Stimulated activated CD8-positive, alpha-beta memory T cell treated with anti-CD3 and anti-CD28 coated beads, Interleukin-15, amount 100 ng/mL, for 1 hour (primary cell): ENCODE measurements at regions not wholly inside any gene's neighbourhood (a gene's known extent, or its start where the extent isn't known, plus 50 kb on each side); places are given as distances from the start of the nearest gene placed in this dataset.

ENCODE experiments used
- DNase-seq: peaks from one replicate; pipeline ENCODE4 v3.0.0-alpha.2; 2020; ENCODE audit warnings: low read depth

DNA sequence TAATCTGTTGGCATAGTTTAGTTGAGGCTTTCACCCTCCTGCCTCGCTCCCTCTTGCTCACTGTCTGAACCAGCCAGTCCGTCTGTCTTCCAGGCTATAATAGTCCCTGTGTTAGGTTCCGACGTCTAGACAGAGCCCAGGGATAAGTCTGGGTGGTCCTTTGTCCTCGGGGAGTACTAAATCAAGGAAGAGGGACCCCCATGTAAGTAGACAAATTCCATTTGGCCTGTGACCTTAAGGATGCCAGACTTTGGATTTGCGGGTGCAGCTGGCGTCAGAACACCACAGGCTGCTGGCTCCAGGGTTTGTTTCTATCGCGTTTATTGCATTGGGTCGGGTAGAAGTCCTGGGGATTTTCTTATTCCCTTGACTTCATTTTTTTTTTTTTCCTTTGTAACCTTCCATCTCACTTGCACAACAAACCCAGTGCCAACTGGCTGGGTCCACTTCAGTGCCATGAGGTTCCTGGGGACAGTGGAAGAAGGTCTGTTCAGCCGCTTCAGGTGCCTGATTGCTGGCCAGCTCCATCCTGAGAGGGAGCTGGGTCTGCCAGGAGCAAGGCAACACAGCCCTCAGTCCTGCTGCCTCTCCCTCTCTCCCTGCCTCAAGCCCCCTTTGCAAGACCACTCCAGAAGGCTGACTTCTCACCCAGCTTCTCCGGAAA is 95.4 kb upstream of the KLHL25 start:
- no peak for DNase-seq

DNA sequence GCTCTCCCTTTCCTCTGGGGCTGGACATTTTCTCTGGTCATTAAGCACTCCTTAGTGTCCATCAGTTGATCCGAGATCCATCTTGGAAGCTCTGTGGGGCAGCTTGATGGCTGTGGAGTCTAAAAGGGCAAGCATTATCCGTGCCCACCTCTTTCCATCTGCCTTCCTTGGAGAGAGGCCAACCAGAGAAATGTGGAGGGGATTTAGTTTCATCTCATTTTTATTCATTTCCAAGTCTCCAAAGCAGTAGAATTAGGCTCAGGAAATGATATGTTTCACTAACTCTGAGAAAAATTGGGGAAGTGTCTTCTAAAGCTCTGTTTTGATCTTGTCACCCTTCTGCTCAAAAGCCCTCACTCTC is 95.9 kb upstream of the KLHL25 start:
- DNase-seq = no peak

DNA sequence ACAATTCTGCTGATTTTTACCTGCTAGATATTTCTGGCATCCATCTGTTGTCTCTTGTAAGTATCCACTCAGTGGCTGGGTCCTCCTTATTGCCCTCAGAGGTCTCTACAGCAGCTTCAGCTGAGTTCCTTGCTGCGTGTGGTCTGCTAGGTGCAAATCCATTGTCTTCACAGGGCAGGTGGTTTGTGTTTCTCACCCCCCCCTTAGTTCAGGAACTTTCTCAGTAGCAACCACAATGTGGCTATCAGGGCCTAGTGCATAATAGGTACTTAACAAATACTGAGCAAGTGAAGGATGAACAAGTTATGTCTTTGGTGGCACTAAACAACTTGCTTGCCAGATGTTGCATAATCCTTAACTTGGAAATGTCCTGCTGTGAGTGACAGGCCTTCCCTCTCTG is 96.7 kb upstream of the KLHL25 start:
- no peak for DNase-seq

DNA sequence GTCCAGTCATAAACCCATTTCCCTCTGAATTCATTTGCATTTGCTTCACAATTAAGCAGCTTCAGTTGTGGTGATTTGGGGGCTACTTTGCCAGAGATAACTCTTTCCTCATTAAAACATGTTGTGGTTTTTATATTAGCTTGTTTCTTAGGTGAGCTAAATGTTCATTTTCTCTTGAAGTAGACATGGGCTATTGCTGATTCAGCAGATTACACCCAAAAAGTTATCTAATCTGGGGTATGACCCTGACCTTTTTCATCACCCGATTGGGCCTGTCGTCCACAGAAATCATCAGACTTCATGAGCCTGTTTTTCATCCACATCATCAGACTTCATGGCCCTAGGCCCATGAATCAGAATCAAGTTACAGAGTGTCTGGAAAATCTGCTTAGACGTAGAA is 97.5 kb upstream of the KLHL25 start:
- DNase-seq = no peak

DNA sequence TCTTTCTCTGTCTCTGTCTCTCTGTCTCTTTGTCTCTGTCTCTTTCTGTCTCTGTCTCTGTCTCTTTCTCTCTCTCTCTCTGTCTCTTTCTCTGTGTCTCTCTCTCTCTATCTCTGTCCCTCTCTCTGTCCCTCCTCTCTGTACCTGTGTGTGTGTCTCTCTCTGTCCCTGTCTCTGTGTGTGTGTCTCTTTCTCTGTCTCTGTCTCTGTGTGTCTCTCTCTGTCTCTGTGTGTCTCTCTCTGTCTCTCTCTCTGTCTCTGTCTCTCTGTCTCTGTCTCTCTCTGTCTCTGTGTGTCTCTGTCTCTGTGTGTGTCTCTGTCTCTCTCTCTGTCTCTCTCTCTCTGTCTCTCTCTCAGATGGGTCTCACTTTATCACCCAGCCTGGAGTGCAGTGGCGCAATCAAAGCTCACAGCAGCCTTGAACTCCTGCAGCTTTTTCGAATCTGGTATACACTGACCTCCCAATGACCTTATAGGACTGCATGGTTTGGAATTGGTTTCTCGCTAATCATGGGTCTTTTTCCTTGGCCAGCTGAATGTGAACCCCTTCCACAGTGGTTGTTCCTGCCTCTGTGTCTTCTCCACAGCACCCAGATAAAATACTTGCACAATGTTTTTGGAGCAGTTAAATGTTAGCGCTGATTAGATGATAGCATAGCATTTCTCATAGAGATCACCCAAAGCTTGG is 102.6 kb upstream of the KLHL25 start:
- DNase-seq = no peak

DNA sequence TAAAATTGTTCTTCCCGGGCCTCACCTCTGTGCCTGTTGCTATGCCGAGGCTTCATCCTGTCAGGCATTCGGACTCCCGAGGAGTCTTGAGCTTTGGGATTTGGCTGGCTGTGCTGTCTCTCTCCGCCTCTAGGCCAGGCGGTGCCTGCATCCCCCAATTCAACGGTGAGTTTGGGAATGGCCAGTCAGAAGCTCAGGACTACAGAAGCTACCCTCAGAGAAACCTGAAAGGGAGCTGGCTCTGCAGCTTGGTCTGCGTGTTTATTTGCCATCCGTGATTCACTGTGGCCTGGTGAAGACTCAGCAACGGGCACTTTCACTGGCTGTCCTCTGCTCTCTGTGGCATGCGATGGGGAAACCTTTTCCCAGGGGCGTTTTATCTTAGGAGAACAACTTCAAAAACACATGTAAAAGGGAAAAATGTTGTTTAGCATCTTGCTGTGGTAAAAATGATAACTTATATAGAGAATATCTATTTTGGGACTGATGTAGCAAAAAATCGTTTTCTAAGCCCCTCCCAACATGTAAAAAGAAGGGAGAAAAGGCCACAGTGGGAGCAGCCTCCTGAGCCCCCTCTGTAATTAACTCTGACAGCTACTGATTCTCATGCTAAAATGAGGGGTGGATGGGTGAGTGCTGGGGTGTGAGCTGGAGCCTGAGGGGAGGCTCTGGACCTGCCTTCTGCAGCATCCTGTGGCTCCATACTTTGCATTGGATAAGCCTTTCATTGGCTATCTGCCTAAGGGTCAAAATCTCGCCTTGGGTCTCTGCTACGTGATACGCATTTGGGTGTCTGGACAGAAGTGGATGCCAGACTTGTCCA is 103.4 kb upstream of the KLHL25 start:
- DNase-seq = no peak

DNA sequence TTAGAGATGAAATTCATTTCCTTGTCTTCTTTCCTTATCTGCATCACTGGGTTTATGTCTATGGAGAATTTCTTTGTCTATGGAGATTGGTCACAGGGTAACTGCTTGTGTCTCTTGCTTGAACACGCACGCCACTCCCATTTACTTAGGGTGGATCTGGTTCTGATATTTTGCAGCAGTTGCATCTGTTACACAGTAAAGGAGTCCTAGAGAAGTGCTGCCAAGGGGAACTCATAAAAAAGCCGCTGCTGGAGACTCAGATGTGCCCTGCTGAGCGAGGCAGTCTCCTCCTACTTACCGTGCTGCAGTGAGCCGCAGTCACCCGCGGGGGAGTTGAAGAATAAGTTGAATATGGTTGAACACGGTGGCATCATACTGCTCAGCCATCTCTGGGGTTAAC is 105.2 kb upstream of the KLHL25 start:
- no peak for DNase-seq

DNA sequence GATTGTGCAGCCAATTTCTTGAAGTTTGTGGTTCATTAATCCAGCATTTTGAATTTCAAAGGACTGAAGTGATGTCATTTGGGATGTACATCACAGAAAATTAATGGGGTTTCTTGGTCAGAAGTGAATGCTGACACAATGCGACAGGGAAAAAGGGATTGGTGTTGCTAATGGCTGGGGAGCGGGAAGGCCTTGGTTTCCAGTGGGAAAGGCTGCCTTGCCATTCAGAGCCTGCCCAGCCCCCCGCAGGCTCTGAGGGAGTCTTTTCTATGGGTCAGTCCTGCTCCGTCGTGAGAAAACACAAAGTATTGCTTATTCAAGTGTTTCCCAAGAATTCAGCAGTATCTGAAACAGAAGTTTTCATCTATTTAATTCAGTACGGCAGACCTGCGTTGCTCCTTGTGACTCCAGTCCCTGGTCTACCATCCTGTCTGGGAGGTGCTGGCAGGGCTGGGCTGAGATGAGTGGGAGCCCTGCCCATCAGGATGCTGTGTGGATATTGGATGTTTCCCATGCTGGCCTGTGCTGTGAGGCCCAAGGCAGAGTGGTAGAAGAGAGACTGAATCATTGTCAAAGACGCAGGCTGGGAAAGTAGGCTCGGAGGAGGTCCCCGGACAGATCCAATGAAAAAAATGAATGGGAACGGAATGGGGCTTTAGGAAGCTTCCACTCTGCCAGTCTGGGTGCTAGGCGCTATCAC is 111.2 kb upstream of the KLHL25 start:
- no peak for DNase-seq

DNA sequence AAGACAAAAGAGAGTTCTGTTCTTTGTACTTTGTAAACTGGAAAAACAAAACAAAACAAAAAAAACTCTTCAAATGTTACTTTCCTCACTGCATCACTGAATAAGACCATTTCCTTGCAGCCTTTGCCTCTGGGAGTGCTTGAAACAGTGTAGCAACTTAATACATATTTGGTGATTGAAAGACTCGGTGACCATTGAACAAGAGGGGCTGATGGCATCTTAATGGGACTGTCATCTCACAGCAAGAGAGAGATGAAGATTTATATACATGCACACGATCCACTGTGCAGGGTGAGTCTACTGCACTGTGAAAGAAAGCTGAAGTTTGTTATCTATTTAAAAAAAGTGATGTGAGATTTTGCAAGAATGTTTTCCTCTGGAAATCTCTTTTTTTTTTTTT is 111.9 kb upstream of the KLHL25 start:
- DNase-seq = no peak

DNA sequence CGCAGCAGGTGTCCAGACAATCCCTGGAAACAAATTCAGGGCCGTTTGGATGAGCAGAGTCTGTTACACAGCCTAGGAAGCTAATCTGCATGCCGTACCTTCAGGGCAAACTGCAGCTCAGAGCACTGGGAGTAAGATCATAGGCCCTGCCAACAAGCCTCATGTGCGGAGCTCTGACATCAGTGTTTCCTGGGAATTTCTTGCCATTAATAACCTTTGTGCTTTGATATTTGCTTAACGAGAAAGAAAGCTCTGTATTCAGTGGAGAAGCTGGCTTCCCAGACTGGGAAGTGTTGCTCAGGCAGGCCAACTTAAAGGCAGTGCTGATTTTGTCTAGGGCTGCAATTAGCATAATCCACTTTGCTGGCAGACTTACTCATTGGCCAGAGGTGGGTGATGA is 116.1 kb upstream of the KLHL25 start:
- DNase-seq = no peak

DNA sequence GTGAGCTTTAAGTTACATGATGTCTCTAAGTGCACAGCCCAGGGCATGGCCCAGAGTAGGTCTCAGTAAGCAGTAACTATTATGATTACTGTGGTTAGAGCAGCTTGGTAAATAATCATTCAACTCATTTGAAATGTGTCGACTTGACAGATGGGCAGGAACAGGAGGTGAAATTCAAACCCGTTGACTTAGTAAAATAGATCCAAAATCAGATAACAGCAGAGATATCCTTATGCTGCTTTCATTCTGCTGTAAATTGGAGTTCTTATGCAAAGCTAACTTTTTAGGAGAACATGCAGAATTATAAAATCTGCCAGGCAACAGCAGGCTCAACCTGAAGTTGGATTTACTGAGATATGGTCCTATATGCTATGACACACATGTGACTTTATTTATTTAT is 118.7 kb upstream of the KLHL25 start:
- no peak for DNase-seq

DNA sequence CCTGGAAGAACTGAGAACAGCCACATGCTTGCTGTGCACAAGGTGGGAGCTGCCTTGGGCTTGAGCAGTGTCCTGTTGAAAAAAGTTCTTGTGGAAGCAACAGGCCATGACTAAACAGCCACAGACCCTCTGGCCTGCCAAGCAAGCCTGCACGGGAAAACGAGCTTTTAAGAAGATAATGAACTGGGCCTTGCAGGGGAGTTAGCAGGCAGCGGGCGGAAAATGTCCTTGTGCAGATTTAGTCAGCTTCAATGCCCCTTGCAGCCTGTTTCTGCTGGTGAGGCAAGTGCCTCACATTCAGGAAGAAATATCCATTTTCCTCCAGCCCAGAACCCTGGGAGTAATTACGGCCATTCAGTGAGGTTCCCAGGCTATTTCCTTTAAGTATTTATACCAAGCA is 126.2 kb upstream of the KLHL25 start:
- no peak for DNase-seq

DNA sequence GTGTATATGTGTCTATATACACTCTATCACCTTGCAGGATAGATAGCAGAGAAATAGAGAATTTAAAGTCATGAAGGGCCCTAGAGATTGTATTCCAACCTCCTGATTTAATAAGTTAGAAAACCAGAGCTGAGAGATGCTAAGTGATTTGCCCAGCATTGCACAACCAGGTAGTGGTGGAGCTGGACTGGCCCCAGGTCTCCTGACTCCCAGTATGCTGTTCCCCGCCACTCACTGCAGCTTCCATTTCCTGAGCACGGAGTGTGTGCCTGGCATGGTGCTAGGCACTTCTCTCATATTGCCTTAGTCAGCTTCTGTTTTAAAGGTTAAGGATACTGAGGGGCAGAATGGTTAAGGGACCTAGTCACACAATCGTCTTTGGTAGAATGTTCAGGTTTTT is 129.4 kb upstream of the KLHL25 start:
- no peak for DNase-seq

DNA sequence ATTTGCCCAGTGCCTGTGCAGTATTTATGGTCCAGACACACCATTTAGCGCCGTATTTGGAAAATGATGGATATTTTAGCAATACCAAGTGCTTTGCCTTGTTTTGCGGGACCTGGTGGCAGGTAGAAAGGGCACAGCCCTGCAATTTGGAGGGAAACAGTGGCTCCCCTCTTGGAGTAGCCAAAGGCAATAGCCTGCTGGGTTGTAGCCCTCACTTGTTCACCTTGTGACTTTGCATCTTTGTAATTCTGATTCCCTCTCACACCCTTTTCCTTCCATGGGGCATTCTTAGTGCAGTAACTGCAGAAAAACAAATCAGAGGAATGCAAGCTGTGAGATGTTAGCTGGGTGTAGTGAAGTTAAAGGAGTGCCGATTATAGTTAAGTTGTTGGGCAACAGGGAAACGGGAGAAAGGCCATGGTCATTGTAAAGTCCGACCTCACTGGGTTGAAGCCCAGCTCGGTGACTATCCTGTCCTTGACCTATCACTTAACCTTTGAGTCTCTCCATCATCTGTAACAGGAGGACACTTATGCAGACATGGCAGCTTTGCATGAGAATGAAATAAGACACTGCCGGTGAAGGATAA is 131.0 kb upstream of the KLHL25 start:
- no peak for DNase-seq

DNA sequence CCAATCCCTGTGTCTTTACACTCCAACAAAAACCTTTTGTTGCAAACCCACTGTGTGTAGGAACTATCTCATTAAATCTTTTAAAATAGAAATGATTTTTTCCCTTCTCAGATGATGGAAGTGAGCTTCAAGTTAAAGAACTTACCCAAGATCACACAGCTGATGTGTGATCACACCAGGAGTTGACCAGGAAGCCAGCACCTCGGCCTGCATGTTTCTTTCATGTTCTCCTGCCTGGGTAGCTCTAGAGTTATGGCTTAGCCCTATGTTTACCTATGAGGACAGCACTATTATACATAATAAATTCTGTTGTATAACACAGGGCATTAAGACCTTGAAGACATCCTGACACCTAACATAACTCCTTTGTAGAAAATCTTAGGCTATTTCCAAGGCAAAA is 132.1 kb upstream of the KLHL25 start:
- no peak for DNase-seq

DNA sequence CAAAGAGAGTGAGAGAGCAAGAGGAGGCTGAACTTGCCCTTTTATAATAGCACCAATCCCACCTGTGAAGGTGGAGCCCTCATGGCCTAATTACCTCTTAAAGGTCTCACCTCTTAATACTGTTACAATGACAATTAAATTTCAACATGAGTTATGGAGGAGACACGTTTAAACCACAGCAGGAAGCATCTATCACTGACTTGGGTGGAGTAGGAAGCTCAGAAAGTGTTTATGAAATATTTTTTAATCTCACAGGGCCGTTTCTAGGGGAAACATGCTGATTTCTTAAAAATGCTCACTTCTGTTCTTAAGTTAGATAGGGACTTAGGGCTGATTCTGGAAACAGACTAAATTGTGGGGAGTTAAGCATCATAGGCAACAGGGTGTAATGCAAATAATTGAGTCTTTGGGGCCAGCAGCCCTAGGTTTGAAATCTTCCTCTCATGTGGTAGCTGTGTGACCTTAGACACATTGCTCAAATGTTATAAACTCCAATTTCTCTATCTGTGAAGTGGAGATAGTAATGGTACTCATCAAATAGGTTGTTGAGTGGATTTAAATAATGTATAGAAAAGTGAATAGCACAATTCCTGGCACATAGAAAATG is 133.3 kb upstream of the KLHL25 start:
- DNase-seq = no peak

DNA sequence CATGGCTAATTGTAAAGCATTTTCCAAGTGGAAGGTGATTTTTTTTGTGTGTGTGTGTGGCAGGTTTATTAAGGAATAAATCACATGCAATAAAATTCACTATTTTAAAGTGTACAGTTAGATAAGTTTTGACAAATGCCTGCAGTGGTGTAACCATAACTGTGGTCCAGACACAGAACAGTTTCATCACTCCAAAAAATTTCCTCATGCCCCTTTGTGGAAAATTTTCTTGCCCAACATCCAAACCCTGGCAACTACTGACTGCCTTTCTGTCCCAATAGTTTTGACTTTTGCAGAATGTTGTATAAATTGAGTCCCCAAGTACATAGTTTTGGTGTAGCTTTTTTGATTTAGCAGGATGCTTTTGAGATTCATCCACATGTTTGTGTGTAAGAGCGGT is 135.1 kb upstream of the KLHL25 start:
- no peak for DNase-seq

DNA sequence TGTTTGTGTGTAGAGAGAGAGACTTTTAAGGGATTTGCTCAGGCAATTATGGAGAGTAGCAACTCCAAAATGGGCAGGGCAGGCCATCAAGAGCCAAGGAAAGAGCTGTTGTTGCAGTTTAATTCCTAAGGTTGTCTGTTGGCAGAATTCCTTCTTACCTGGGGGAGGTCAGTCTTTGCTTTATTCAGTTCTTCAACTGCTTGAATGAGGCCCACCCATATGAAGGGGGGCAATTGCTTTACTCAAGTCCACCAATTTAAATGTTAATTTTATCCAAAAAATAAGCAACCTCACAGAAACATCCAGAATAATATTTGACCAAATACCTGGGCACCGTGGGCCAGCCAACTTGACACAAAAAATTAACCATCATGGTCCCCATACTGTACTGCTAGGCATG is 137.7 kb upstream of the KLHL25 start:
- DNase-seq = no peak

DNA sequence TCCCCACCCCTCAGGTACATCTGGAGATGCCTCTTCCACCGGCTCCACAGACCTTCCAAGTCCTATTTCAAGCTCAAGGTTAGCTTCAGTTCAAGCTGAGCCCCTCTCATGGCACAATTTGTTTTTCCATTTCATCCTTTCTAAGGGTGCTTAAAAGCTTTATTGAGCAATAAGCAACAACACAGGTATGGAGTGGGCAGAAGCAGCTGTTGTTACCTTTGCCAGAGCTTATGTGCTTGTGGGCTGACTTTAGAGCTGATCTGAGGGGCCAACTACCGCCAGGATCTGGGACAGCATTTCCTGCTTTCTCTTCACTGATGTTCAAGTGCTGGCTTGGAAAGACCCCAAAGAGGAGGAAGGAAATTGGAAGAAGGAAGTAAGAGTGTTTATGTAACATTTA is 140.0 kb upstream of the KLHL25 start:
- DNase-seq = no peak

DNA sequence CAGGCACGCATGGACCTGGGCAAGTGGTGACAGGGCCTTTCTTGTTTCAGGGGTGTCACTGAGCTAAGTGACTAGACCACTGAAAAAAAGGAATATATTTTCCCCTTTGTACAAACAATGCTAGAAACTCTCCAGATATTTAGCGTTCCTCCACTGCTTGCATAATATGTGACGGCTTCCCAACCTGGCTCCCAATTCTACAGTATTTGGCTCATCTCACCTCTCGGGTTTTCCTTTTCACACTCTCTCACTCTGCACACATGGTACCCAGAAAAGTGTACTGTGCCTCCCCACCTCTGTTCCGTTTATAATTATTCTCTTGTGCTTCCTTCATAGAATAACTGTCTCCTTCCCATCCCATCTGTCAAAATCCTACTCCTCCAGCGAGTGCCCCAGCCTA is 140.5 kb upstream of the KLHL25 start:
- DNase-seq = no peak

DNA sequence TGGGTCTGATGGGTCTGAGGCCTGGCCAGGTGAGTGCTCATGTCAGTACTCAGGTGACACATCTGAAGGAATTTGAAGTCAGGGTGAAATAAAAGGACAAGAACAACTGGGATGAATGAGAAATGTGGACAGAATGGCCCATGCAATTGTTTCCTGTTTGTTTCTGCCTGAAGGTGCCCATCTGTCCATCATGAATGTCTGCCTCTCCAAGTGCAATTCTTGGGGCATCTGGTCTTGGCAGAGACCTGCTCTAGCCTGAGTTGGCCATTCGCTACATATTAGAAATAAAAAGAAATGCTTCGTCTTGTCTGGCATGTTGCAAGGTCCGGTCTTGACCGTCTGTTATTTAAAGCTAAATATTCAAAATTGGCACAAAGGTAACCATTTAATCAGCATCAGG is 142.0 kb upstream of the AGBL1 start:
- DNase-seq = no peak
